IPS-20b (cell line): ENCODE measurements at regions not wholly inside any gene's neighbourhood (a gene's known extent, or its start where the extent isn't known, plus 50 kb on each side); places are given as distances from the start of the nearest gene placed in this dataset.
"Not testable (repeated sequence)": the region's sequence is repeated elsewhere in the genome, so short reads cannot be mapped to it uniquely, and the experiment has no call there.

Experiments
- H3K27ac ChIP-seq: one replicate; pipeline ENCODE4 v1.5.1; 2013; ENCODE audit warnings: low read length
- H3K27me3 ChIP-seq: 2 replicates; pipeline ENCODE4 v1.6.1; 2013; ENCODE audit warnings: mild to moderate bottlenecking, low read length, inconsistent platforms; ENCODE audit not compliant: insufficient read depth
- H3K36me3 ChIP-seq: 2 replicates; pipeline ENCODE4 v1.6.1; 2013; ENCODE audit warnings: low read depth, mild to moderate bottlenecking, inconsistent platforms, low read length, moderate library complexity; ENCODE audit not compliant: insufficient read depth
- H3K4me1 ChIP-seq: 2 replicates; pipeline ENCODE4 v1.6.1; 2013; ENCODE audit warnings: mild to moderate bottlenecking, control low read depth, inconsistent platforms, low read length, moderate library complexity; ENCODE audit not compliant: insufficient read depth
- H3K4me3 ChIP-seq: 2 replicates; pipeline ENCODE4 v1.5.1; 2013; ENCODE audit warnings: mild to moderate bottlenecking, low read length, inconsistent platforms
- H3K9ac ChIP-seq: 2 replicates; pipeline ENCODE4 v1.6.1; 2013; ENCODE audit warnings: low read depth, mild to moderate bottlenecking, inconsistent platforms, low read length, moderate library complexity
- H3K9me3 ChIP-seq: 2 replicates; pipeline ENCODE4 v1.6.1; 2013; ENCODE audit warnings: mild to moderate bottlenecking, low read depth, low read length, inconsistent platforms; ENCODE audit not compliant: insufficient read depth

- H3K27me3 ChIP-seq, result no peaks in the 10 kb centered on the region
- peaks cover 8% of the 10 kb centered on the region; the same call in 1 of the 2 replicates for H3K4me1 ChIP-seq
- H3K27ac ChIP-seq, result no peak overlapping the region
- no peak overlapping the region for H3K9ac ChIP-seq
- H3K4me3 ChIP-seq, result no peak overlapping the region
- no peaks in the 10 kb centered on the region for H3K36me3 ChIP-seq
- no peaks in the 10 kb centered on the region; the same call in 1 of the 2 replicates for H3K9me3 ChIP-seq
Measured at GRCh38 chr2:16218161-16218560, 277.8 kb downstream of the MYCN start.

GRCh38 chr2:16217741-16218140 lies 277.4 kb downstream of the MYCN start:
- H3K27ac ChIP-seq, H3K9me3 ChIP-seq, H3K4me3 ChIP-seq, H3K27me3 ChIP-seq, H3K9ac ChIP-seq, H3K36me3 ChIP-seq, H3K4me1 ChIP-seq: not testable (repeated sequence)

DNA sequence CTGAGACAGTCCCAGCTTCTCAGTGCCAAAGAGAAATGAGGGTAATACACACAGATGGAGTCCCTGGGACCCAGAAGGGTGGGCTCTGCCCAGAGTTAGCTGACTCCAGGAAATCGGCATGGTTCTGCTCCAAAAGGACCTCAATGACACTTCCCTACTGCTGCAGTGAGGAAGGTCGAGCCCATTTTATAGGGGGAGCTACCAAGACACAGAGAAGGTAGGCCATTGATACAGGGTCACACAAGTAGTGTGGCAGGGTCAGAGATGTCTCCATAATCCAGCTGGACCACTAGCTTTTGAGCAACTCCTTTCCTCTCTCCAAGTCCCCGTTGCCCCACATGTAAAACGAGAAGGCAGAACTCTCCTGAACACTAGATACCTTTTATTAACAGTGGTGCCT lies 276.9 kb downstream of the MYCN start:
- Histone ChIP-seq H3K9me3 (no peaks in the 10 kb centered on the region; the same call in 1 of the 2 replicates), H3K4me1 (peaks cover 8% of the 10 kb centered on the region; the same call in 1 of the 2 replicates), H3K27ac (no peak overlapping the region)

GRCh38 chr2:16216558-16216945 lies 276.2 kb downstream of the MYCN start:
- no peak overlapping the region for H3K27ac ChIP-seq
- no peaks in the 10 kb centered on the region for H3K9me3 ChIP-seq
- H3K9ac ChIP-seq, result no peak overlapping the region
- peaks cover 8% of the 10 kb centered on the region; the same call in 1 of the 2 replicates for H3K4me1 ChIP-seq
- H3K36me3 ChIP-seq, result no peaks in the 10 kb centered on the region
- H3K27me3 ChIP-seq, result no peaks in the 10 kb centered on the region
- H3K4me3 ChIP-seq, result no peak overlapping the region

More for the DNA sequence above, 276.9 kb downstream of the MYCN start:
- Histone ChIP-seq H3K27me3 (no peaks in the 10 kb centered on the region), H3K36me3 (no peaks in the 10 kb centered on the region), H3K9ac (no peak overlapping the region), H3K4me3 (no peak overlapping the region)

- Histone ChIP-seq H3K4me3 (no peak overlapping the region), H3K9ac (no peak overlapping the region), H3K9me3 (no peaks in the 10 kb centered on the region), H3K27me3 (no peaks in the 10 kb centered on the region), H3K36me3 (no peaks in the 10 kb centered on the region), H3K4me1 (peaks cover 8% of the 10 kb centered on the region; the same call in 1 of the 2 replicates), H3K27ac (no peak overlapping the region)
Measured at GRCh38 chr2:16215902-16216557, 275.7 kb downstream of the MYCN start.

- H3K27ac ChIP-seq, result no peak overlapping the region
Measured at GRCh38 chr2:16214861-16215260, 274.5 kb downstream of the MYCN start.

GRCh38 chr2:16214391-16214790 lies 274.0 kb downstream of the MYCN start:
- Histone ChIP-seq H3K9ac (no peak overlapping the region), H3K36me3 (no peaks in the 10 kb centered on the region), H3K27me3 (no peaks in the 10 kb centered on the region), H3K4me1 (peaks cover 8% of the 10 kb centered on the region; the same call in 1 of the 2 replicates), H3K27ac (no peak overlapping the region), H3K4me3 (no peak overlapping the region), H3K9me3 (no peaks in the 10 kb centered on the region)

More at GRCh38 chr2:16214861-16215260, 274.5 kb downstream of the MYCN start:
- Histone ChIP-seq H3K27me3 (no peaks in the 10 kb centered on the region), H3K9ac (no peak overlapping the region), H3K4me3 (no peak overlapping the region), H3K4me1 (peaks cover 8% of the 10 kb centered on the region; the same call in 1 of the 2 replicates), H3K9me3 (no peaks in the 10 kb centered on the region), H3K36me3 (no peaks in the 10 kb centered on the region)

DNA sequence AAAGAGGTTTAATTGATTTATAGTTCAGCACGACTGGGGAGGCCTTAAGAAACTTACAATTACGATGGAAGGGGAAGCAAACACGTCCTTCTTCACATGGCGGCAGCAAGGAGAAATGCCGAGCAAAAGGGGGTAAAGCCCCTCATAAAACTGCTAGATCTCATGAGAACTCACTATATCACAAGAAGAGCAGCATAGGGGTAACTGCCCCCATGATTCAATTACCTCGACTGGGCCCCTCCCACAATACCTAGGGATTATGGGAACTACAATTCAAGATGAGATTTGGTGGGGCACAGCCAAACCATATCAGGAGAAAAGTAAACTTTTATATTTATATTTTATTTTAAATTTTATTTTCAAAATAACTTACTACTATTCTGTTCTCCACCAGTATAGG lies 272.0 kb downstream of the MYCN start:
- Histone ChIP-seq H3K9ac (no peak overlapping the region), H3K27me3 (no peaks in the 10 kb centered on the region), H3K9me3 (no peaks in the 10 kb centered on the region), H3K4me1 (no peaks in the 10 kb centered on the region), H3K27ac (no peak overlapping the region), H3K4me3 (no peak overlapping the region), H3K36me3 (no peaks in the 10 kb centered on the region)

DNA sequence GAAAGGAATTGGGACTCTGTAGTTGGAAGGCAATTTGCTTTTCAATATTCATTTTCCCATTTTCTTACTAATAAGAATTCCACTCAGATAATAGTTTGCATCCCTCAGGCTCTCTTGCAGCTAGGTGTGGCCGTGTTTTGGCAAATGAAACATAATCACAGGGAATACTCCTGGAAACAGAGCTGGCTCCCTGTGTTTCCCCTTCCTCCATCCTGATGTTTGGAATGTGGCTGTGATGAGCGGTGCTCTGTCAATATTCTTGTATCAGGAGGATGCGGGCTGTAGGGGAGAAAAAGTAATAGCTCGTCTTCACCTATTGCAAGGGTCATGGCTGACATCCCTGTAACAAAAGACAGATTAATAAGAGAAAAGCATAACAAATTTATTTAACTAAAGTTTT lies 271.0 kb downstream of the MYCN start:
- no peaks in the 10 kb centered on the region for H3K9me3 ChIP-seq
- H3K36me3 ChIP-seq, result no peaks in the 10 kb centered on the region
- H3K4me3 ChIP-seq, result no peak overlapping the region
- H3K4me1 ChIP-seq, result no peaks in the 10 kb centered on the region
- no peak overlapping the region for H3K9ac ChIP-seq
- no peaks in the 10 kb centered on the region for H3K27me3 ChIP-seq
- H3K27ac ChIP-seq, result no peak overlapping the region

DNA sequence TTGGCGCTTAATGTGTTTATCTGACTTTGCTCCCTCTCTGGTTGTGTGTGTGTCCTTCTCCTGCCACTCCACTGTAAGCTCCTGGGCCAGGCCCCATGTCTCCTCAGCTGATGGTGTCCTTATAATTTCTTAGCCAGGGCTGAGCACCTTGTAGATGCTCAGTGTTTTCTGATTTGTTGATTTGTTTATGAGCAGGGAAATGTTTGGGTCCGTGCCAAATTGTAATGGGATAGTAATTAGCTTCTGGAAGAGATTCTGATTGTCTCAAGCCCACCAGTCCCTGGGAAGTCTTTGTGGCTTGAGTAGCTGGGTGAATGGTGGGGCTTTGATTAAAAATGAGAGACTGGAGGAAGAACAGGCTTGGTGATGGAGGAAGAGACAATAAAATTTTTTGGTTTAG lies 270.5 kb downstream of the MYCN start:
- no peaks in the 10 kb centered on the region for H3K9me3 ChIP-seq
- H3K27ac ChIP-seq, result no peak overlapping the region
- H3K27me3 ChIP-seq, result no peaks in the 10 kb centered on the region
- H3K9ac ChIP-seq, result no peak overlapping the region
- H3K36me3 ChIP-seq, result no peaks in the 10 kb centered on the region
- H3K4me1 ChIP-seq, result no peaks in the 10 kb centered on the region
- H3K4me3 ChIP-seq, result no peak overlapping the region

DNA sequence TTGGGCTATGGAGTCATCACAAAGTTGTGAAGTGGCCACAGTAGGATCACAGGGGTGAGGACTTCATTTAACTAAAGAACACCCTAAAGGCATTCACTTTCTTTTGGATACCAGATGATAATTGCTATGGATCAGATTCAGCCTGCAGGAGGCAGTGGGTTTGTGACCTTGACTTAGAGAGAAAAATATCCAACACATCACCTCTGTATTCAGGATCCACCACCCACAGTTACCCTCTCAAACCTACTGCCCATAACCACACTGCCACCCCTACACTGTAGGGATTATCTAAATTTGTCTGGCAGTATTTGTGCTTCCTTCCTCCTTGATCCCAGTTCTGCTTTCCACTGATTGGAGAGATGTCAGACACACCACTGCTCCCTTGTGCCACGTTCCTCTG lies 269.4 kb downstream of the MYCN start:
- Histone ChIP-seq H3K27ac (no peak overlapping the region), H3K9me3 (no peaks in the 10 kb centered on the region), H3K4me3 (no peak overlapping the region), H3K9ac (no peak overlapping the region), H3K36me3 (no peaks in the 10 kb centered on the region), H3K27me3 (no peaks in the 10 kb centered on the region), H3K4me1 (no peaks in the 10 kb centered on the region)

GRCh38 chr2:16208921-16209320 lies 268.6 kb downstream of the MYCN start:
- Histone ChIP-seq H3K36me3 (no peaks in the 10 kb centered on the region), H3K27ac (no peak overlapping the region), H3K4me3 (no peak overlapping the region), H3K27me3 (no peaks in the 10 kb centered on the region), H3K4me1 (no peaks in the 10 kb centered on the region), H3K9me3 (no peaks in the 10 kb centered on the region), H3K9ac (no peak overlapping the region)
